GM12891 (cell line): ENCODE measurements at regions not wholly inside any gene's neighbourhood (a gene's known extent, or its start where the extent isn't known, plus 50 kb on each side); places are given as distances from the start of the nearest gene placed in this dataset.

ENCODE experiments used
- POLR2A ChIP-seq: IDR thresholded peaks from 2 replicates; pipeline ENCODE4 v1.6.1; 2011; ENCODE audit warnings: low read depth, low read length, control low read depth
- POLR2AphosphoS5 ChIP-seq: IDR thresholded peaks from 2 replicates; pipeline ENCODE4 v1.6.1; 2011; ENCODE audit warnings: low read depth, low read length, control low read depth
- TAF1 ChIP-seq: IDR thresholded peaks from 2 replicates; pipeline ENCODE4 v1.6.1; 2011; ENCODE audit warnings: low read depth, low read length, control low read depth

DNA sequence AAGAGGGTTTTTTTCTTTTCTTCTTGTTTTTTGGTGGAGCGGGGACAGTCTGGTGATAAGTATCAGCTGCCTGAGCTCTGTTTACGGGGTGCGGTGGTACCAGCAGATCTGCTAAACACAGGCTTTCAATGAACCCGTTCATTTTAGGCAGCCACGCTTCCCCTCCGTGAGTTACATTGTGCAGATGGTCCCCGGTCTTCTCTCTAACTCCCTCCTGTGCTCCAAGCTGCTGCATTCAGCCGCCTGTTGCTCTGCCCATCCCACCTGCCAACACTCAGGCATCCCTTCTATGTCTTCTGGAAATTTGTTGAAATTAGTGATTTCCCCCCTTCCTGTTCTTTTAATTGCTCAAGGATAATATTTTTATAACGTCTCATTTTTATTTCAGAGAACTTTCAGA, 82.1 kb upstream of the ELAC2 start:
- no peak for TF ChIP-seq POLR2A
- no peak for TF ChIP-seq POLR2AphosphoS5
- TF ChIP-seq TAF1, result no peak
